Prostate gland (tissue), 2 donors: ENCODE measurements at regions not wholly inside any gene's neighbourhood (a gene's known extent, or its start where the extent isn't known, plus 50 kb on each side); places are given as distances from the start of the nearest gene placed in this dataset.

Experiments
- DNase-seq: peaks from one replicate; pipeline ENCODE4 v3.0.0-alpha.2; 2019; ENCODE audit warnings: low spot score
- H3K27ac ChIP-seq, 2 donors: fragments of 200-600 bp; sonication (generic); 2 replicates each; pipeline ENCODE4 v1.5.1; 2017 to 2019
- H3K27me3 ChIP-seq: fragments of 200-600 bp; sonication (generic); replicated peaks from 2 replicates; pipeline ENCODE4 v1.5.1; 2019; ENCODE audit not compliant: insufficient read depth
- H3K36me3 ChIP-seq, 2 donors: fragments of 200-600 bp; sonication (generic); 1 replicate in 1 of 2; 2 replicates in 1 of 2; pipeline versions ENCODE4 v1.5.1 to v1.8.1; 2017 to 2019
- H3K4me1 ChIP-seq: fragments of 200-600 bp; sonication (generic); replicated peaks from 2 replicates; pipeline ENCODE4 v1.5.1; 2019
- H3K4me3 ChIP-seq, 2 donors: fragments of 200-600 bp; sonication (generic); 2 replicates each; pipeline ENCODE4 v1.5.1; 2017 to 2019
- H3K9me3 ChIP-seq: fragments of 200-600 bp; sonication (generic); 2 replicates; pipeline ENCODE4 v1.5.1; 2017
- CTCF ChIP-seq, 4 experiments: fragments of 200-600 bp in 2 of 4; fragments of 450-650 bp in 2 of 4; sonication (generic) in 2 of 4; IDR thresholded peaks; 1 replicate in 3 of 4; 2 replicates in 1 of 4; pipeline ENCODE4 v1.5.1; 2016 to 2019; ENCODE audit warnings: antibody characterized with exemption in 4 of 4, mild to moderate bottlenecking in 2 of 4, moderate library complexity in 2 of 4
- POLR2A ChIP-seq: fragments of 450-650 bp; IDR thresholded peaks from one replicate; pipeline ENCODE4 v1.6.1; 2016; ENCODE audit warnings: antibody characterized with exemption, mild to moderate bottlenecking
- POLR2AphosphoS5 ChIP-seq: sonication (generic); formaldehyde crosslinking; IDR thresholded peaks from one replicate; pipeline ENCODE4 v1.6.1; 2017; ENCODE audit warnings: antibody characterized with exemption
- WGBS: methylation state at CpG from one replicate; pipeline ENCODE4 v1.1.5; 2018; 5-methylcytosine and 5-hydroxymethylcytosine counted together
- intact Hi-C: fragments of 100-400 bp; cut with DNase I; formaldehyde crosslinking; loops from one replicate; pipeline ENCODE4 v1.14.2; 2022

GRCh38 chr2:103740631-103741030 is 978.8 kb downstream of the TMEM182 start:
- Histone ChIP-seq H3K27me3 (no peaks in the 10 kb centered on the region), H3K4me3 (no peak overlapping the region), H3K27ac (no peak overlapping the region), H3K9me3 (no peaks in the 10 kb centered on the region), H3K36me3 (no peaks in the 10 kb centered on the region), H3K4me1 (no peaks in the 10 kb centered on the region)
- no peak for DNase-seq
- WGBS, result 89% methylated on average over 1 of the region's 1 CpG
- intact Hi-C loops, result no loop called here
- TF ChIP-seq CTCF (IDR thresholded peaks at IDR 0.05) (no peak), POLR2AphosphoS5 (no peak), POLR2A (no peak)

GRCh38 chr2:103743195-103743594 is 981.4 kb downstream of the TMEM182 start:
- intact Hi-C loops, result no loop called here
- TF ChIP-seq POLR2AphosphoS5, result no peak
- no peak for TF ChIP-seq POLR2A
- no peak for TF ChIP-seq CTCF (IDR thresholded peaks at IDR 0.05)

GRCh38 chr2:103754530-103754929 is 992.7 kb downstream of the TMEM182 start:
- TF ChIP-seq POLR2AphosphoS5, result no peak
- no peak for TF ChIP-seq POLR2A
- no peak for TF ChIP-seq CTCF (IDR thresholded peaks at IDR 0.05)
- Histone ChIP-seq H3K4me1 (no peaks in the 10 kb centered on the region), H3K27me3 (no peaks in the 10 kb centered on the region), H3K9me3 (no peaks in the 10 kb centered on the region), H3K4me3 (no peak overlapping the region), H3K36me3 (no peaks in the 10 kb centered on the region), H3K27ac (no peak overlapping the region)
- no peak for DNase-seq
- intact Hi-C loops, result no loop called here
- 54% methylated on average over 2 of the region's 2 CpGs for WGBS

More at GRCh38 chr2:103743195-103743594, 981.4 kb downstream of the TMEM182 start:
- H3K27ac ChIP-seq, result no peak overlapping the region
- no peak overlapping the region for H3K4me3 ChIP-seq
- H3K36me3 ChIP-seq, result no peaks in the 10 kb centered on the region
- H3K9me3 ChIP-seq, result no peaks in the 10 kb centered on the region
- DNase-seq, result no peak
- H3K27me3 ChIP-seq, result no peaks in the 10 kb centered on the region
- no peaks in the 10 kb centered on the region for H3K4me1 ChIP-seq

- TF ChIP-seq POLR2A (no peak), POLR2AphosphoS5 (no peak), CTCF (IDR thresholded peaks at IDR 0.05) (no peak)
- Histone ChIP-seq H3K4me1 (no peaks in the 10 kb centered on the region), H3K27me3 (no peaks in the 10 kb centered on the region), H3K9me3 (no peaks in the 10 kb centered on the region), H3K36me3 (no peaks in the 10 kb centered on the region), H3K4me3 (no peak overlapping the region), H3K27ac (no peak overlapping the region)
- WGBS, result 64% methylated on average over 4 of the region's 4 CpGs
- DNase-seq, result no peak
- intact Hi-C loops, result no loop called here
These were observed 1012.1 kb downstream of the TMEM182 start for GRCh38 chr2:103773884-103774283.

GRCh38 chr2:103780088-103780702 is 1018.4 kb downstream of the TMEM182 start:
- DNase-seq, result no peak
- intact Hi-C loops, result no loop called here
- Histone ChIP-seq H3K4me1 (no peaks in the 10 kb centered on the region), H3K36me3 (no peaks in the 10 kb centered on the region), H3K4me3 (no peak overlapping the region), H3K9me3 (no peaks in the 10 kb centered on the region), H3K27ac (no peak overlapping the region), H3K27me3 (no peaks in the 10 kb centered on the region)
- 83% methylated on average over 4 of the region's 4 CpGs for WGBS
- no peak for TF ChIP-seq POLR2A
- TF ChIP-seq POLR2AphosphoS5, result no peak
- TF ChIP-seq CTCF (IDR thresholded peaks at IDR 0.05), result no peak
